ENCODE measurements at regions not wholly inside any gene's neighbourhood (a gene's known extent, or its start where the extent isn't known, plus 50 kb on each side); places are given as distances from the start of the nearest gene placed in this dataset.

DNA sequence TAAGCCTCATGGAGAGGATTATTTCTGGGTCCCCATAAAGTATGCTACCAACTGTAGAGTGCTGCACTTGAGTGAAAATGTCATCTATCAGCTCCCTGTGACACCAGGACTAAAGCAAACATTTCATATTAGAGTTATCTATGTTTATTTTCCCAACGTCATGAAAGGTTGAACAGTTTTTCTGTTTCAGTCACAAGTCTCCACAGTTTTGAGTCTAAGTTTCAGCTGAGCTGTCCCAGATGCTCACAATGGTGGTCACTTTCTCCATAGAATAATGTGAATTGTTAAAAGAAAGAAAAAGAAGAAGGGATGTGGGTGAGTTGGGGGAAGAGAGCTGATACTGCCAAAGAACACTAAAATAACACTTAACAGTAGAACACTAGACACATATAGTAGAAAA lies 126.3 kb upstream of the C9orf72 start:
- H3K9me3 Mint-ChIP-seq: no peaks in the 10 kb centered on the region
- no peak overlapping the region for H3K27ac Mint-ChIP-seq
- ATAC-seq (replicated peaks) (no peak), DNase-seq (no peak)
- H3K27me3 Mint-ChIP-seq: peaks cover 4 to 8% of the 10 kb centered on the region in 2 donors
- H3K36me3 Mint-ChIP-seq: no peaks in the 10 kb centered on the region
- peaks cover 2 to 4% of the 10 kb centered on the region in 2 donors for H3K4me1 Mint-ChIP-seq
- no peak overlapping the region for H3K4me3 Mint-ChIP-seq

- no peak for ATAC-seq (replicated peaks)
- H3K4me3 Mint-ChIP-seq: no peak overlapping the region
- peaks cover 4 to 8% of the 10 kb centered on the region in 2 donors for H3K27me3 Mint-ChIP-seq
- H3K4me1 Mint-ChIP-seq: peaks cover 2 to 4% of the 10 kb centered on the region in 2 donors
- H3K9me3 Mint-ChIP-seq: no peaks in the 10 kb centered on the region
- DNase-seq: no peak
- H3K27ac Mint-ChIP-seq: no peak overlapping the region
- H3K36me3 Mint-ChIP-seq: no peaks in the 10 kb centered on the region
Measured at GRCh38 chr9:27701016-27701415, 127.7 kb upstream of the C9orf72 start.

DNA sequence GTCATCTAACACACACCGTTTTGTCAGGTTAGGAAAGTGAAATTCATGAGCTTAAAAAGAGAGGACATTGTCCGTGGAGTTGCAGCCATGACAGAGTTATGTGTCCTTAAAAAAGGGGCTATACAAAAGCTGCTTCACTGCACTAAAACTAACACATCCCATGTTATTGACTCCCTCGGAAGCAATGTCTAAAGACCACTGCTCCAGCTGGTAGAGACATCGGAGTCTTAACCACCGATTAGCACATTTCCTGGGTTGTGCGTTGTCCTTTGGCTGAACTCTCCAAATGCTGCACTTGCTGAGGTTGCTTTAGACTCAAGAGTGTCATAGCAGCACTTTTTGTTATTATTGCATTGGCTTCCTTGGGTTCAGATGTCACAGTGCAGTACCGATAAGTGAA lies 128.3 kb upstream of the C9orf72 start:
- DNase-seq: no peak
- no peak for ATAC-seq (replicated peaks)
- H3K27me3 Mint-ChIP-seq: peaks cover 4 to 8% of the 10 kb centered on the region in 2 donors
- no peak overlapping the region for H3K27ac Mint-ChIP-seq
- H3K4me3 Mint-ChIP-seq: no peak overlapping the region
- H3K36me3 Mint-ChIP-seq: no peaks in the 10 kb centered on the region
- H3K4me1 Mint-ChIP-seq: peaks cover 2 to 4% of the 10 kb centered on the region in 2 donors
- H3K9me3 Mint-ChIP-seq: no peaks in the 10 kb centered on the region

GRCh38 chr9:27703216-27703980 lies 130.1 kb upstream of the C9orf72 start:
- no peak overlapping the region for H3K27ac Mint-ChIP-seq
- H3K36me3 Mint-ChIP-seq: no peaks in the 10 kb centered on the region
- no peak for DNase-seq
- no peaks in the 10 kb centered on the region for H3K9me3 Mint-ChIP-seq
- no peak overlapping the region for H3K4me3 Mint-ChIP-seq
- H3K4me1 Mint-ChIP-seq: peaks cover 2 to 4% of the 10 kb centered on the region in 2 donors
- ATAC-seq (replicated peaks): peak in 1 of 2 donors; percentile 41
- peaks cover 4 to 8% of the 10 kb centered on the region in 2 donors for H3K27me3 Mint-ChIP-seq

GRCh38 chr9:27711241-27711640 lies 138.0 kb upstream of the C9orf72 start:
- Mint-ChIP-seq H3K27me3 (peaks cover 20 to 21% of the 10 kb centered on the region in 2 donors), H3K4me3 (no peak overlapping the region), H3K4me1 (no peaks in the 10 kb centered on the region), H3K27ac (no peak overlapping the region), H3K9me3 (peaks cover 1 to 5% of the 10 kb centered on the region in 2 donors), H3K36me3 (no peaks in the 10 kb centered on the region)
- ATAC-seq (replicated peaks) (no peak), DNase-seq (no peak)

DNA sequence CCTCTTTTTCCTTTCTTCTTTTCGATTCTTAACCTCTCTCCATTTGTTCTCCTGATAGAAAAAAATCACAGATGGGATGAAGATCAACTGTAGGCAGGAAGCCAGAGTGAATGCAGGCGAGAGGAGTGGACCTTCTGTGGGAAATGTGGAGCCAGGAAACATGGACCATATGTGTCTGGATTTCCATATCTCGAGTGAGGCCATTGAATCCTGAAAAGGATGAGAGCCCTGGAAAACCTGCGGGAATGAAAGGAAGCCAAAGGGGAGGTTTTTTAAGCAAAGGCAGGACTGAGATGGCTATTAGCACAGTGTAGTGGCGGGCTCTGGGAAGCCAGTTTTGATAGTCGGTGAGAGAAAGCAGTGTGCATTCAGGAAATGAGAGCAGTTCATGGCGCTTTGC lies 139.5 kb upstream of the C9orf72 start:
- ATAC-seq (replicated peaks) (no peak), DNase-seq (no peak)
- Mint-ChIP-seq H3K36me3 (no peaks in the 10 kb centered on the region), H3K27me3 (peaks cover 26 to 29% of the 10 kb centered on the region in 2 donors), H3K4me3 (no peak overlapping the region), H3K27ac (no peak overlapping the region), H3K9me3 (peaks cover 1 to 5% of the 10 kb centered on the region in 2 donors), H3K4me1 (no peaks in the 10 kb centered on the region)

DNA sequence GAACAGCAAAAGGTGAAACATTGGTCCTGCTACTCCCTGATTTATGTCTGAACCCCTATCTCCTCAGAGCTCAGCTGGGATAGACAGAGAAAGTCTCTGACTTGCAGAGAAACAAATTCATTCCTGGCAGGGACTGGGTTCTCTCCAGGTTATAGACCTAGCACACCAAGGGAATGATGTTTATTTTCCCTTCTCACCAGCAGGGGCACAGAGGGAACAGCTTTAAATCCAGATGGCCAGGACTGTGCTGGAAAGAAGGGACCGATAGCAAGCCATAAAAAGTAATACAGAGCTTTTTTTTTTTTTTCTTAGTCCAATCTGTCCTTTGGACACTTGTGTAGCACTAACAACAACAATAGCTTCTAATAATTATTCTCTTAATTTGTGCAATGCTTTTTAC lies 141.1 kb upstream of the C9orf72 start:
- peaks cover 0 to 2% of the 10 kb centered on the region in 2 donors for H3K9me3 Mint-ChIP-seq
- no peak overlapping the region for H3K4me3 Mint-ChIP-seq
- H3K27ac Mint-ChIP-seq: no peak overlapping the region
- H3K36me3 Mint-ChIP-seq: no peaks in the 10 kb centered on the region
- DNase-seq (no peak), ATAC-seq (replicated peaks) (no peak)
- H3K4me1 Mint-ChIP-seq: no peaks in the 10 kb centered on the region
- H3K27me3 Mint-ChIP-seq: peaks cover 26 to 35% of the 10 kb centered on the region in 2 donors

DNA sequence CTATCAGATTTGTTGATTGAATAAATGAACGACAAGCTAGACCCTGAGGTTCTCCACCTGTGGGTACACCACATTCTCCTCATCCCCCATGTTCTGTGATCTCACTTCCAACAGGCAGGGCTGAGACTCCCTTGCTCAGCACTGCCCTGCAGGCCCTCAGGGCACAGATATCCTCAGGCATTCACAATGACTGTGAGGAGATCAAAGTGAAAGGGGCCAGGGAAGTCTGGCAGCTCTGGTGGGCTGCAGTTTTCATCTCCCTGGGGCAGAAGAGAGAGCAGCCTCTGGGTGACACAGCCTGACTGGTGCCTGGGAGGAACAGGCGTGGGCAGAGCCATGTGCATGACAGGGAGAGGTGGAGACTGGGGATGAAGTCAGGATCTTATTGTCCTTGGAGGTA lies 142.4 kb upstream of the C9orf72 start:
- no peaks in the 10 kb centered on the region for H3K36me3 Mint-ChIP-seq
- H3K27ac Mint-ChIP-seq: no peak overlapping the region
- H3K27me3 Mint-ChIP-seq: peaks cover 26 to 35% of the 10 kb centered on the region in 2 donors
- DNase-seq: no peak
- no peaks in the 10 kb centered on the region for H3K9me3 Mint-ChIP-seq
- H3K4me1 Mint-ChIP-seq: no peaks in the 10 kb centered on the region
- H3K4me3 Mint-ChIP-seq: no peak overlapping the region
- ATAC-seq (replicated peaks): no peak

DNA sequence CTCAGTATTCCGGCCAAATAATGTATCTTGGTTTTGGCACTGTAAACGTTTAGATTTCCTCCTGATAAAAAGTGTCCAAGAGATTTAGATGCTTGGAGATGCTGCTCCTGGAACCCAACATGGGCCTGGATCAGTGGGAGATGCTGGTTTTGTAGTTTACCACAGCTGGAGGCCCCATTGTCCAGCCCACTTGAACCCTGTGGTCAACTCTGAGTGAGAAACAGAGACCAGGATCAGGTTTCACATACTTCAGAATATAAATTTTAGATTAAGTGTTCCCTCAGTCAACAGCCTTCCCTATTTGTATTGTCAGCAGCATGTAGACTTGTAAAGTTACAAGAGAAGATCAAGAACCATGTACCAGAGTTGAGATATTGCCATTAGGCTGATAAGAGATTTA lies 144.7 kb upstream of the C9orf72 start:
- no peaks in the 10 kb centered on the region for H3K36me3 Mint-ChIP-seq
- H3K27me3 Mint-ChIP-seq: peaks cover 24 to 31% of the 10 kb centered on the region in 2 donors
- ATAC-seq (replicated peaks): no peak
- H3K4me1 Mint-ChIP-seq: no peaks in the 10 kb centered on the region
- H3K27ac Mint-ChIP-seq: no peak overlapping the region
- no peak for DNase-seq
- H3K4me3 Mint-ChIP-seq: no peak overlapping the region
- no peaks in the 10 kb centered on the region for H3K9me3 Mint-ChIP-seq

GRCh38 chr9:27719711-27720110 lies 146.4 kb upstream of the C9orf72 start:
- Mint-ChIP-seq H3K4me3 (no peak overlapping the region), H3K27ac (no peak overlapping the region), H3K4me1 (no peaks in the 10 kb centered on the region), H3K36me3 (no peaks in the 10 kb centered on the region), H3K9me3 (no peaks in the 10 kb centered on the region), H3K27me3 (peaks cover 18 to 36% of the 10 kb centered on the region in 2 donors)
- ATAC-seq (replicated peaks) (no peak), DNase-seq (no peak)

DNA sequence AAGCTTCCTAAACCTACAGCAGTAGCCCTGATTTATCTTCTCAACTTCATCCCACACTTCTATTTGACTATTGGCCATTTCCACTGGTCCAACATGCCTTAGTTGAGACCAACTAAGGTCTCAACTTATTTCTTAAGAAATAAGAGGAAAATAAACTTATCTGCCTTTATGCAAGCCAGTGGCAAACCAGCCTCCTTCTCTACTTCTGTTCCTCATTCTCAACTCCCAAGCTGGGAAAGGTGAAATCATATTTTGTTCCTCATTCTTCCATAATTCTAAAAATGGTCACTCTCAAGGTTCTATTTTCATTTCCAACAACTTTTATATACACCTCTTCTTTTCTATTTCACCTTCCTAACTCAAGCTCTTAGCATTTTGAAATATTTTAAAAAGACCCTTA lies 149.6 kb upstream of the C9orf72 start:
- no peak overlapping the region for H3K4me3 Mint-ChIP-seq
- DNase-seq (no peak), ATAC-seq (replicated peaks) (no peak)
- H3K27ac Mint-ChIP-seq: no peak overlapping the region
- no peaks in the 10 kb centered on the region for H3K9me3 Mint-ChIP-seq
- peaks cover 0 to 5% of the 10 kb centered on the region in 2 donors for H3K4me1 Mint-ChIP-seq
- H3K36me3 Mint-ChIP-seq: no peaks in the 10 kb centered on the region
- H3K27me3 Mint-ChIP-seq: peaks cover 8 to 19% of the 10 kb centered on the region in 2 donors

GRCh38 chr9:27726244-27727081 lies 153.2 kb upstream of the C9orf72 start:
- ATAC-seq (replicated peaks) (peak; percentile 78 to 82), DNase-seq (peak; percentile 16)
- Mint-ChIP-seq H3K9me3 (no peaks in the 10 kb centered on the region), H3K36me3 (no peaks in the 10 kb centered on the region), H3K4me1 (peaks cover 0 to 5% of the 10 kb centered on the region in 2 donors), H3K4me3 (no peak overlapping the region), H3K27me3 (peaks cover 8 to 22% of the 10 kb centered on the region in 2 donors), H3K27ac (no peak overlapping the region)

- DNase-seq (no peak), ATAC-seq (replicated peaks) (peak in 1 of 2 donors; percentile 71)
- no peak overlapping the region for H3K4me3 Mint-ChIP-seq
- peaks cover 0 to 16% of the 10 kb centered on the region in 2 donors for H3K27me3 Mint-ChIP-seq
- H3K27ac Mint-ChIP-seq: no peak overlapping the region
- no peaks in the 10 kb centered on the region for H3K36me3 Mint-ChIP-seq
- H3K4me1 Mint-ChIP-seq: peaks cover 2 to 13% of the 10 kb centered on the region in 2 donors
- H3K9me3 Mint-ChIP-seq: peaks cover 0 to 14% of the 10 kb centered on the region in 2 donors
Measured at GRCh38 chr9:27732494-27732893, 159.2 kb upstream of the C9orf72 start.

- Mint-ChIP-seq H3K4me3 (no peak overlapping the region), H3K36me3 (peaks cover 0 to 3% of the 10 kb centered on the region in 2 donors)
Measured at GRCh38 chr9:27743490-27743889, 170.2 kb upstream of the C9orf72 start.

More at GRCh38 chr9:27743490-27743889, 170.2 kb upstream of the C9orf72 start:
- ATAC-seq (replicated peaks) (no peak), DNase-seq (no peak)
- H3K27me3 Mint-ChIP-seq: peaks cover 4 to 22% of the 10 kb centered on the region in 2 donors
- H3K4me1 Mint-ChIP-seq: no peaks in the 10 kb centered on the region
- peaks cover 6 to 11% of the 10 kb centered on the region in 2 donors for H3K9me3 Mint-ChIP-seq
- H3K27ac Mint-ChIP-seq: no peak overlapping the region
